SK-N-SH treated with all-trans-retinoic acid at 6 μM for 48 hours (cell line): ENCODE measurements at regions not wholly inside any gene's neighbourhood (a gene's known extent, or its start where the extent isn't known, plus 50 kb on each side); places are given as distances from the start of the nearest gene placed in this dataset.

Experiments used
- OSR1 ChIP-seq: fragments of 250-450 bp; sonication (Bioruptor Pico); IDR thresholded peaks from 2 replicates; pipeline ENCODE4 v1.8.0; 2022; ENCODE audit warnings: moderate library complexity, mild to moderate bottlenecking, inconsistent platforms
- ZFP30 ChIP-seq: fragments of 450-650 bp; formaldehyde crosslinking; IDR thresholded peaks from 2 replicates; pipeline ENCODE4 v1.5.0; 2022; ENCODE audit warnings: mild to moderate bottlenecking, moderate library complexity

GRCh38 chr13:83549671-83550070, 332.6 kb downstream of the SLITRK1 start:
- TF ChIP-seq OSR1 (CRISPR knock-in tag), result no peak
- TF ChIP-seq ZFP30, result no peak
